ENCODE measurements at regions not wholly inside any gene's neighbourhood (a gene's known extent, or its start where the extent isn't known, plus 50 kb on each side); places are given as distances from the start of the nearest gene placed in this dataset.

DNA sequence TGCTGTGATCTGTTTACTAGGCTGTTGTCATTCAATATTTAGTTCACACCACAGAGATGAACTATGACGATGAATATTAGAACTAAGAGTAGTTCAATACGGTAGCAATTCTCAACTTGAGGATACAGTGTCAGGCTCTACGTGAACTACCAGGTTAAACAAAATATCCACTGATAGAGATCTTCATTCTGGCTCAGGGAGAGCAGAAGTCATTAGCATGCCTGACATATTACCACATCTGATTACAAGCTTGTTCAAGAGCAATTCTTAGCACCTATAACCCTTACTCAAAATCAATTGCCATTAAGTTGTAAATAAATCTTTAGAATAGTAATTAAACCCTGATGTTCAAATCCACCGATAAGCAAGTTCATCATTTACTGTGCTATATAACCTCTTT is 207.2 kb downstream of the CHRM3 start:
- no peak for DNase-seq (ENCODE audit: low read depth in 2 of 2)

- DNase-seq (ENCODE audit: low read depth in 2 of 2) = no peak
These were observed 214.2 kb downstream of the CHRM3 start for GRCh38 chr1:239600588-239600987.

GRCh38 chr1:239601108-239601507 is 214.7 kb downstream of the CHRM3 start:
- no peak for DNase-seq (ENCODE audit: low read depth in 2 of 2)

DNA sequence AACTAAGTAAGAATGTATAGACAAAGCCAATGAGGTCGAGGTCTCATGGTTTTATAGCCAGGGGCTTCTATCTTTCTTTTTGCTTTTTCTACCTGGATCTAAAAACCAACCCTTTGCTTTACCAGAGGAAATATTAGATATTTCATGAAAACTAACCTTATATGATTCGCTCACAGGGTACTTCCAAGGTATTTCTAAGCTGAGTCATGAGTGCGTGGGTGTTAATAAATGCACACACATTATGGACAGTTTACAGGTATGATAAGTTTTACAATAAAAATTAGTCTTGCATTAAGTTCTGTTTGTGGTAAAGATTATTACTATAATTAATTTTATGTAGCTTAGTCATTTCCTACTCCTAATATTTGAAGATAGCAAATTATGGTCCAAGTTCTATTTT is 217.2 kb downstream of the CHRM3 start:
- DNase-seq (ENCODE audit: low read depth in 2 of 2) = no peak

DNA sequence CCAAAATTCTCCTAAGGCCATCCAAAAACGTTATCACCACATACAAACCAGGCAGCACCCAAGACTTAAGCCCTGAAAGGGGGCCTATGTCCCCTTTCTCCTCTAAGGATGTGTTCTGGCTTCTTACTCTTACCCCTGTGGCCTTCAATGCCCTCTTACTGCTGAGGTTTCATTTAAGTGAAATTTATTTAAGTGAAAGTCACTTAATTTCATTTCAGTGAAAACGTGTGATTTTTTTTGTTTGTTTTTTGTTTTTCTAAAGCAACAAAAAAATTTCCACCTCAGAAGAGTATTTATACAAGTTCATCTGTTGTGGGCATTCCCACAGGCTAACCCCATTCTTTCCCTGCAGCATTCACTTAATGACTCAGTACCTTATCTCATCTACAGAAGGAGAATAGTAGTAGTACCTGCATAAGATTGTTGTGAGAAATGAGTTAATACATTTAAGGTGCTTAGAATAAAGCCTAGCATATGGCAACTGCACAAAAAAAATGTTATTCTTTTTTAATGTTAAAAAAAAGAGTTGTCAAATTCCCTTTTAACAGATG is 220.6 kb downstream of the CHRM3 start:
- no peak for DNase-seq (ENCODE audit: low read depth in 2 of 2)

DNA sequence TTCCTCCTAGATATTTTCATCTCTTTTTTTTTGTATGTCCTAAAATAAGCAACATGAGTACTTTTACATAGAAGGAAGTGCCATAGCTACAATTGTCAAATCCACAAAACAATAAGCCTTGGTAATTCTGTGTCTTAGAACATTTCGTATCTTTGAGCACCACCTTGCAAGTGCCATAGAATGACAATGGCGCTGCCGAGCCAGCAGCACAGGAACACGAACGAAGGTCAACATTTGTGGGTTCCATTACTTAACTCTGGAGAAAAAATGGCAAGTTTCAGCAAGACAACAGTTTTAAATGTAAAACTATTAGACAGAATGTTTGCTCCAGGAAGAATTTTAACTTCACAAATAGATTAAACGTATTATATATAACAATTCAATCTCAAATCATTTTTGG is 222.1 kb downstream of the CHRM3 start:
- no peak for DNase-seq (ENCODE audit: low read depth in 2 of 2)

GRCh38 chr1:239612379-239612778 is 226.0 kb downstream of the CHRM3 start:
- no peak for DNase-seq (ENCODE audit: low read depth in 2 of 2)

DNA sequence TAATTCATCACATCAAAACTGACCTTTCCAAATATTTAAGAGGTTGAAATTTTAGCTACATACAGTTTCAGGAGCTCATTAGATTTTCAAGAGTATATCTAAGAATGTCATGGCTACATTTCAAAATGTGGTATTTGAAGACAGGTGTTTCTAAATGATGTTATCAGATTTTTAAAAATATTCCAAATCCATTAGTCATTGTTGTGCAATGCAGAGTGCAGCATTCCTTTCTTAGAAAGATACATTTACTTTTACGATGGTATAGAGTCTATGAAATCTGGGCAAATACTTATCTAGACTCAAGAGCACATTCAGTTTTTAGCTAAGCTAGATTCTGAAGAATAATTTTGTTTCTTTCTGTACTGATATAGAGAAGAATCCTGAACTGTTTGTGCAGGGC is 230.3 kb downstream of the CHRM3 start:
- DNase-seq (ENCODE audit: low read depth in 2 of 2) = no peak

DNA sequence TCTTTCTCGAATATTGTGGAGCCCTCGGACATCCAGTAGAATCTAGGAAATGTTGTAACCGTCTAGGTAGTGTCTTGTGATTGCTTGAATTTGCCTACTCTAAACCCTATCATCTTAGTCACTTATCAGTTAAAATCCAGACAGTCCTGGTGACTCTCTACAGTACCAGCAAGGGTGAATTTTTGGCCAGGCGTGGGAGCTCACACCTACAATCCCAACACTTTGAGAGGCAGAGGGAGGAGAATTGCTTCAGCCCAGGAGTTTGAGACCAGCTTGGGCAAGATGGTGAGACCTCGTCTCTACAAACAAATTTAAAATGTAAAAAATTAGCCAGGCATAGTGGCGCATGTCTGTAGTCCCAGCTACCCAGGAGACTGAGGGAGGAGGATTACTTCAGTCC is 230.9 kb downstream of the CHRM3 start:
- DNase-seq (ENCODE audit: low read depth in 2 of 2) = no peak

GRCh38 chr1:239617731-239618130 is 231.4 kb downstream of the CHRM3 start:
- DNase-seq (ENCODE audit: low read depth in 2 of 2) = no peak

DNA sequence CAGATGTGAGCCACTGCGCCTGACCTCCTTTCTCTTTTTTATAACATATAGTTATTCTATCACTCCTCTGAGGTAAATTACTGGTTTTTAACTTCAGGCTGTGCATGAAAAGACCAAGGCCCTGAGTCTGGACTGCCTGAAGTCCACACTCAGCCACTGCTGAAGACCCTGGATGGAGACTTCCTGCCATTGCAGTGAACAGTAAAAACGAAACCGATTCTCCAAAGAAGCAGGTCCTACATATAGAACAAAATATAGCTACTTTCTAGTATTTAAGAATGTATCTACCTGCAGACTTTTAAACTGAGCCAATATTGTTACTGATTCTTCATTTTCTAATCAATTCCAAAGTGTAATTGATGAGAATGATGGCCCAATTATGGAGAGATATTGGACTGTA is 232.8 kb downstream of the CHRM3 start:
- no peak for DNase-seq (ENCODE audit: low read depth in 2 of 2)

- DNase-seq (ENCODE audit: low read depth in 2 of 2) = no peak
These were observed 244.4 kb downstream of the CHRM3 start for GRCh38 chr1:239630767-239631166.

- no peak for DNase-seq (ENCODE audit: low read depth in 2 of 2)
These were observed 247.1 kb downstream of the CHRM3 start for GRCh38 chr1:239633432-239633831.

GRCh38 chr1:239635276-239635675 is 248.9 kb downstream of the CHRM3 start:
- no peak for DNase-seq (ENCODE audit: low read depth in 2 of 2)

GRCh38 chr1:239636347-239636746 is 250.0 kb downstream of the CHRM3 start:
- no peak for DNase-seq (ENCODE audit: low read depth in 2 of 2)

- no peak for DNase-seq (ENCODE audit: low read depth in 2 of 2)
These were observed 258.2 kb downstream of the CHRM3 start for GRCh38 chr1:239644604-239645003.

DNA sequence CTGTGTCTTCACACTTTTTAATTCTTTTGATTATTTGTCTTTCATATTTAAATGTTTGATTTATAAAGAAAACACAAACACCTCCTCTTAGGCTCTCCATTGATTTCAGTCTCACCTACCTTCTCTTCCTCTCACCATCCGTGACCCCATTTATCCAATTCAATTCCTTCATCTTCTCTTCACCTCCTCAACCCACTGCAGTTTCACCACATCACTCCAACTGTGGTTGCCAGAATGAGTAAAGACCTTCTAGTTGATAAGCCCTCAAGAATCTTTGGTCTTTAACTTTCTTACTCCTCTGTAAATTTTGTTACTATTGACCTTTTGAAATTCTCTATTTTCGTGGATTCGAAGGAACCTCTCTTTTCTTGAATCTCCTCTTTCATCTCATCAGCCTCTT is 260.7 kb downstream of the CHRM3 start:
- no peak for DNase-seq (ENCODE audit: low read depth in 2 of 2)

DNA sequence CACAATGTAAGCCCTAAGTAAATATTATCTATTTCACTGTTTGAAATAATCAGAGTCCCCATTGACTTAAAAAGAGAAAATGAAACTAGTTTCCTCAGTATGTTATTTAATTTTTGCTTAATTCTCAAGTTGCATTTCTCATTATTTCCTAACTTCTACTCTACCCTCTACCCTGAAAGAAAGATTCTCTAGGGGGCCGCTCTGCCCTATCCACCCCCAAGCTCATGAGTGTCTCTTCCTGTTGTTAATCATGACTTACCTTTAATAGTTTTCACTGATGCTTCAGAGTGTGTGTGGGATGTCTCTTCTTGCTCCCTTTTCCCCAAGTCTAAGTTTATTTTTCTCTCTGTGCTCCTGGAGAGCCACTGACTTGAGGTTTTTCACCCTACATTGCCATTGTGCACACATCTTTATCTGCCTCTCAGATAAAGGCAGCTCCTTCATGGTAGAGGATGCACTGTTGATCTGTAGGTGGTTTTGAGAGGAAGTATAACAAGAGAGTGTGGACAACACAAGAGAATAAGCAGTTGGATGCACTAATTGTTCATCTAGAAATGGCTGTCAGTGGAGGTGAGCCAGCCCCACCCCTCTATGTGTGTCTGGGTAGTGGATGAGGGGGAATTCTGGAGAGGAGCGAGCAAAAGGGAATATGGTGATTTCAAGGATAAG is 261.7 kb downstream of the CHRM3 start:
- no peak for DNase-seq (ENCODE audit: low read depth in 2 of 2)

GRCh38 chr1:239655023-239655422 is 268.7 kb downstream of the CHRM3 start:
- no peak for DNase-seq (ENCODE audit: low read depth in 2 of 2)

DNA sequence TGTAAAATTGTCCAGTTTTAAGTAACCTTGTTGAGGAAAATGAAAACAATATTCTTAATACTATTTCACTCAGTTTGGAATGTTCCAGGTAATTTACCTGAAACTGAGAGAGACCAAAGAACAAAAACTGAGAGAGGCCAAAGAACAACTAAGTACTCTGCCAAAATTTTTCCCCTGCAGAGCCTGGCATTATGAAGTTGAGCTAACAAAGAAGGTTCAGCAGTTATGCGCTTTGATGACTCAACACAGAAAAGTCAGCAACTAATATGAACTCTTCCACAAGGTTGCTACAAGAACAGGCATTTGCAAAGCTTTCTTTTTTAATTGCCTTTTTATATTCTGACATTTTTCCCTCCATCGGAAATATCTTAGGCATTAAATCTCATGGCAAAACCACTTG is 270.9 kb downstream of the CHRM3 start:
- DNase-seq (ENCODE audit: low read depth in 2 of 2) = no peak

DNA sequence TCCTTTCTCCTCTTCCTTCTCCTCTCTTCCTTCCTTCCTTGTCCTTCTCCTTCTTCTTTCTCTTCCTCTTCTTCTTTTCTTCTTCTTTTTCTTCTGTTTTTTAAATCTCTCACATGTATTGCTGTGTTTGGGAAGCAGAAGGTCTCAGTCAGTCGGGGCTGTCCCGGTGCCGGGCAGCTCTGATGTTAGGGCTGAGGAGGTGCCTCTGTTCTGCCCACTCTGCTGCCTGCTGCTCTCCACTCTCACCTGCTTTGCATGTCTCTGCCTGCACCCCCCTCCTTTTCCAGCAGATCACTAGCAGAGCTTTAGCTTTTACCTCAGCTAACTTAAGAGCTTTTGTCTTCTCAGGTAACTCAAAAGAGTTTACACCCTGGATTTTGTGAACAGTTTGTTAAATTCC is 276.6 kb downstream of the CHRM3 start:
- no peak for DNase-seq (ENCODE audit: low read depth in 2 of 2)

- no peak for DNase-seq (ENCODE audit: low read depth in 2 of 2)
These were observed 285.9 kb downstream of the CHRM3 start for GRCh38 chr1:239672256-239672655.

GRCh38 chr1:239675735-239676134 is 289.4 kb downstream of the CHRM3 start:
- DNase-seq (ENCODE audit: low read depth in 2 of 2) = no peak
